HG02588 (cell line): ENCODE measurements at regions not wholly inside any gene's neighbourhood (a gene's known extent, or its start where the extent isn't known, plus 50 kb on each side); places are given as distances from the start of the nearest gene placed in this dataset.
"Not testable (repeated sequence)": the region's sequence is repeated elsewhere in the genome, so short reads cannot be mapped to it uniquely, and the experiment has no call there.

Experiments
- ATAC-seq: cut with Tn5 transposase; IDR thresholded peaks from one replicate; pipeline ENCODE4 v1.9.1; 2021; ENCODE audit warnings: mild to moderate bottlenecking, moderate library complexity; ENCODE audit not compliant: unreplicated experiment

DNA sequence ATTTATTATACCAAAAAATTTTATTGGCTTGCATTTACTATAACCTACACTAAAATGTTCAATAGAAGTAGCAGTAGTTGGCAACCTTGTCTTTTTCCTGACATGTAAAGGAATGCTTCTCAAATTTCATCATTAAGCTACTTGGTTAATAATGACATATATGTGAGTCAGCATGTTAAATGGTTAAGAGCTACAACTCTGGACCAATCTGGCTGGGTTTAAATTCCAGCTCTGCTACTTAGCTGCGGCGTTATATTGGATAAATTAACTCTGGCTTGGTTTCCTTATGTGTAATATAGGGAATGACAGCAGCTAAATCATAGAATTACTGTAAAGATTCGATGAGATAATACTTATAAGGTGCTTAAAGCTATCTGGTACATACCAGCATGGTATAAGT lies 53.7 kb upstream of the OTOGL start:
- ATAC-seq = no peak

DNA sequence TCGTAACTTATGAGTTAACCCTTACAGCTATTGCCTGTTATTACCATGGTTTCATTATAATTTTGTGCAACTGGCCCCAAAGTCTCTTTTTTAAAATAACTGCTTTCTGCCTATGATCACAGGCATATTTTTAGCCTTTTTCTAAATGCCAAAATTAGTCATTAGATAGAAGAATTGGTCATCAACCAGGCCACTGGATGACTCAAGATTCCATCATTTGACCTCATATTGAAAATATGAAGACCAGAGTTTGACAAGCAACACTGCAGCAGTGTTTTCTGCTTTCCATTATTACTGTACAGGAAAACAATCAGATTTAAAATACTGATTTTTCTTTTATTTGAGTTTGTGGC lies 54.7 kb upstream of the OTOGL start:
- no peak for ATAC-seq

DNA sequence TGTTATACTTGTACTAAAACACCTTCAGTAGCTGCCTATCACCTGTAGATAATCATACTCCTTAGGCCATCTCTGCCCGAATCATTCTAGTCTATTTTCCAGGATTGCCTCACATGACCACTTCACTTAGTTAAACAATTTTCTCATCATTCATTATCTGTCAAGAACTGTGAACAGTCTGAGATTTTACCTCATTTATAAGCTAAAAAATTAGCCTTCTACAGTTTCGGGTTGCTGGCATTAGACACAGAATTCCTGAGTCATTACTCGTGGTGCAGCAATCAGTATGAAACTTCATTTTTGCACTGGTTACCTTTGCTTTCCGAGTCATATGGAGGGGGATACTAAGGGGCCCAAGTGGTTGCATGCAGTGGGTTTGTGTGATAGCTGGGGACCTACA lies 57.6 kb upstream of the OTOGL start:
- no peak for ATAC-seq

DNA sequence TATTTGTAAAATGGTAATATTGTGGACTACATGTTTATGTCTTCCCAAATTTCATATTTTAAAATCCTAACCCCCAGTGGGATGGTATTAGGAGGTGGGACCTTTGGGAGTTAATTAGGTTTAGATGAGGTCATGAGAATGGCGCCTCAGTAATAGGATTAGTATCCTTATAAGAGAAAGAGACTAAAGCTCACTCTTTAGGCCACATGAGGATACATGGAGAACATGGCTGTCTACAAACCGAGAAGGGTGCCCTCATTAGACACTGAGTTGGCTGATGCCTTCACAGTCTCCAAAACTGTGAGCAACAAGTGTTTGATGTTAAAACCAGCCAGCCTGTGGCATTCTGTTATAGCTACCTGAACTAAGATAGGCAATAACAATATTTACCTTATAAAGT lies 58.3 kb upstream of the OTOGL start:
- no peak for ATAC-seq

DNA sequence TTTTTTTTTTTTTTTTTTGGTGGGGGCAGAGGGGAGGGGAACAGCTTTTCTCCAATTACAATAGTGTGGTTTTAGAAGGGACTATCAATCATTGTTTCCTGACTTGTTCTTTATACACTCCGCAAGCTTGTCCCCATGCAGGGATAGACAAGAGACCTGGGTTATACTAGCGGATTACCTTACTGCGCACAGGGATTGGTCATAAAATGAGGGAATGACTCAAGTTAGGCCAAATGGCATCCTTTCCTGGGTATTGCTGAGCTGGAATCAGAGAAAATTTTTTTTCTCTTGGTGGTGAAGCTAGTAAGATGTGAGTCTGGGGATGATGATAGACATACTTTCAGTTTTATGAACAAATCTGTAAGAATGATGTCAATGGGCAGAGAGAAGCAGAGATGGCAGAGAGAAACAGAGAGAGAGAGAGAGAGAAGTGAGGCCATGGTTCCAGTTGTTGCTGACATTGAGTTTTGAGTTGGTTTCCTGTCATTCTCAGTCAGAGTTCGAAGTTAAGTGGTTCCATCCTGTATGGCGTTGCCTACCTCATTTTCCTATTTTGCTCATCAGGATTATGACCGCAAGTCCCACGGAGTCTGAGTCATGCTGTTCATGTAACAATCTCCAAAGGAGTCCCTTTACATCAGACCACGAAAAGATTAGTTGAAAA lies 59.1 kb upstream of the OTOGL start:
- ATAC-seq = no peak

DNA sequence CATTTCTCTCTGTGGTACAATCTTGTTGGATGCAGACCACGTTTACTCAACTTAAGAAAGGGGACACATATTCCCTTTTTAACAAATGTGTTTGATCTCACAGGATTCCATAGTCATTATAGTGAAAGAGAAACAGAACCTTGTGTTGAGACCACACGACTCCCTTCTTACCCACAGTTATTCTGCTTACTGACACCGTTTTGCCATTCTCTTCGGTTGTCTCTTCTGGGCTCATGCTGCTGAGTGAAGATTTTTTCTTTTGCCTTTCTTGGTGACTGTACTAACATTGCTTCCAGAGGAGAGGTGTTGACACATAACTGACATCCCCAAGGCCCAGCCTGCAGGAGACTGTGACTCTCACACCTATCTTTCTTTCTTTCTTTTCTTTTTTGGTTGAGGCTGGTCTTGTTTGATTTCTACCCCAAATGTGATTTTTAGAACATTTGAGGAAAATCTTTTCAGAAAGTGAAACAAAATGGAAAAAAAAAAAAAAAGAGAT lies 61.2 kb upstream of the OTOGL start:
- no peak for ATAC-seq

DNA sequence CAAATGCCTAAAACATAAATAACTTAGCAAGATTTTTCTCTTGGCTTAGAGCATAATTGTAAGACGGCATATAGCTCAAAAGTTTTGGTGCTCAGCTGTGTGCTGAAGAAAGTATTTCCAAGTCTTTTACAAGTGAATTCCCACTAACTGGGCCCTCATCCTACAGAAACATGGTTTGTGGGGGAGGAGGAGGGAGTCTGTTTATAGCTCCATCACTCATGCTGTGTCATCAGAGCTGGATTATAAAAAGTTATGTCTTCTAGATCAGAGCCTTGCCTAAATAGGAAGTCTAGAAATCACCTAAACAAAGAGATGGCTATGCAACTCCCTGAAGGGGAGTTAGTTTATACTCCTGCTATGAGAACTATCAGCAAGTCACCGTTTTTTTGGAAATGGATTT lies 65.9 kb upstream of the OTOGL start:
- ATAC-seq = no peak

DNA sequence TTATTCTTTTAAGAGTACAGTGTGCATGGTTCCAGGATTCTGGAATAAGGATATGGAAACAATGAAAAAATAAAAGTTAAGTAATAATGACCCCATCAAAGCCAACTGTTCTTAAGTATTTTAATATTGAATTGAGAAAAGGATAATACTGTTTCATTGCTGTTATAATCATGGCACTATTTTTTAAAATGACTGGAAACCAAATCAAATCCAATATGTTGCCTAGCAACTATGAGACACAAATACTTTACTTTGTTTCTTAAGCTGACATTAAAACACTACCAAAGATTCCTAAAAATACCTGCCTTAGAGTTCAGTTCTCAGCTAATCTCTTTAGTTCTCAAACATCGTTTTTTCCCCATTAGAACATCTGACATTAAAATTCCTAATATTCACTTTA lies 66.4 kb upstream of the OTOGL start:
- no peak for ATAC-seq

DNA sequence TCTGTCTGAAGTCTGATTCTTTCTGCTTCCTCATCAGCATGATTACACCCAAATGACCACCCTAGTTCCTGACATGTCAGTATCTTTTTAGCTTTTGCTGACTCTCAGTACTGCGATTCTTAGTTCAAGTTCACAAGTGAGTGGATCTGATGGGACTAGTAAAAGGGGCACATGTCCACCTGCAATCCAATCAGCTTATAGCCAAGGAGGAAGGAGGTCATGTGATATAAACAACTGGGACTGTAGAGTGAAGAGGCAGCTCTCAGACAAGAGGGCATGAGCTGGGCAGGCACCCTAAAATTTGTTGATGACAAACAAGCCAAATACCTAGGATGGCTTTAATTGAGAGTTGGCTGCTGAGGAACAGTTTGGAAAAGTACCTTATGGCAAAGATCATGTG lies 68.1 kb upstream of the OTOGL start:
- ATAC-seq = no peak

DNA sequence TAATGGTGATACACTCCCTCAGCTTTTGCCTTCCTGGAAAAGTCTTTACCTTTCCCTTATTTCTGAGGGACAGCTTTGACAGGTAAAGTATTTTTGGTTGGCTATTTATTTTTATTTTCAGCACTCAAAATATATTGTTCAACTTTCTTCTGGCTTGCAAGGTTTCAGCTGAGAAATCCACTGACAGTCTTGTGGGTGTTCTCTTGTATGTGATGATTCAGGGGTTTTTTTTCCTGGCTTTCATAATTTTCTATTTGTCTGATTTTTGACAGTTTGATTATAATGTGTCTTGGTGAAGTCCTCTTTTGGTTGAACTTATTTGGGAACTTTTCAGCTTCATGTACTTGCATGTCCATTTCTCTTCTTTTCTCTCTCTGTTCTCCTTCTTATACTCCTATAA lies 73.7 kb upstream of the OTOGL start:
- no peak for ATAC-seq

DNA sequence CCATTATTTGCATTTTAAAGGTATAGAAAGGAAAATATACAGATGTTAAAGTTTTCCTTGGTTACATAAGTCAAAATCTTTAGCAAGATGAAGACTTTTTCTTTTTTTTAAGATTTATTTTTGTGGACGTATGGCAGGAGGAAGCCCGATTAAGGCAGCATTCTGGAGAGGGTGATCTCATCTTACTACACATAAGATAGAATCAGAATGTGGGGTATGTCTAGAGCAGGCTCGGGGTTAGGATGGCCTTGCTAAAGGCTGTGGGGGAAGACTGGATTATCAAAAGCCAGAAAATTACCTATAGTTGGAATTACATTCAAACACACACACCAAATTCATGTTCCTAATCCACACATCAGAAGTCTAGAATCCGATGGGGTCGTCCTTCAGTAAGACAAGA lies 79.6 kb upstream of the OTOGL start:
- ATAC-seq = no peak

DNA sequence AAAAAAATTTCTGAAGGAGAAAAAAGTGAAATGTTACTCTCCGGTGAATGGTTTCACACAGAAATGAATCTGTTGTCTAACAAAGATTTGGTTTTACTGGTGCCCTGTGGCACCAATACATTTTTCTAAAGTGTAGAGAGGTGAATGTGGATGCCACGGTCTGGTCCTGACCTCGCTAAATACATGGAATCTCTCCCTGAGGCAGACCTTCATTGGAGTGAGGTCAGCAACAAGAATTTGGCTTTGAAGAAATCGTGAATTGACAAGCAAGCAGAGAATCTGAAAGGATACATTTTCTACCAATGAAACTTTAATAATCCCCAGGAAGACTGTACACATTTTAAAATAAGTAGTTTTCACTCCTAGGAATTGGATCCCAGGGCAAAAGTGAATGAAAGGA lies 81.2 kb upstream of the OTOGL start:
- no peak for ATAC-seq

DNA sequence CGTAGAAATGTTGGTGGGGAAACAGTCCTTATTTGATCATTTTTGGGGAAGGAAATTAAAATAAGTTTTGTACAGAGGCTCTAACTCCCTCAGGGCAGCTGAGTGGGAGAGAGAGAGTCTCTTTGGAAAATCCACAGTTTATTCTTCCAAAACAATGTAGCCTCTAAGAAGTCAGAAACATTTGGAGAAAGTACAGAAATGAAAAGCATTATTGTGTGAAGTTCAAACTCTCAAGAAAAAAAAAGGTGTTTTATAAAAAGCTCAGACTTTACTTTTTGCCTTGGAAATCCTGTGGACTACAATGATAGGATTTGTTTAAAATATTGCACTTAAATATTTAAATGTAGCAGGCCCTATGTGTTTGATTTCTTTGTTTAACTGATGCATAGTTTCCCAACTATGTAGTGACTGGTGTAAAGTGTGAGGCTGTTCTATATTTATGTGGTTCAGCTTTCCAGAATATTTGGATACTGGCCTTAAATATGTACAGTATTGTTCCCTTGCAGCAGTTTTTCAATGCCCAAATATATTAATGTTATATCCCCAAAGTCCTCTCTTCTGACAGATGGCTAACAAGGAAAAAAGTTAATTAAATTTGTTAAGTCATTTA lies 82.0 kb upstream of the OTOGL start:
- ATAC-seq = no peak

DNA sequence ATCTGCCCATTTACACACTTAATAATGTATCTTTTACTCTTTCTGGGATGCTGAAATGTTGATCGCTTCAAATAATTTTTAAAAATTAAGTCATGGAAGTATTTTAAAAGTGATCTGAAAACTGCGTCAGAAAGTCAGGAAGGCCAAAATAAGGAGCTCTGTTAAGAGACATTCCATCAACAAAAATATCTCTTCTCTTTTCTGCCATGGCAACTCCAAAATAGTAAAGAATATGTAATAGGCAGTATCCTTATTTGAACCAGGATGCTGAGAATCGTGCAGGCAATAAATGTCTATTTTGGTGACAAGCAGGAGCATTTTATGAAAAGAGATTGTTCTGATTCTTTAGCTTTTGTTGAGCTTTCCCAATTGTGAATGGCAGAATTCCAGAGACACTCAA lies 81.8 kb upstream of the PPP1R12A start:
- no peak for ATAC-seq

DNA sequence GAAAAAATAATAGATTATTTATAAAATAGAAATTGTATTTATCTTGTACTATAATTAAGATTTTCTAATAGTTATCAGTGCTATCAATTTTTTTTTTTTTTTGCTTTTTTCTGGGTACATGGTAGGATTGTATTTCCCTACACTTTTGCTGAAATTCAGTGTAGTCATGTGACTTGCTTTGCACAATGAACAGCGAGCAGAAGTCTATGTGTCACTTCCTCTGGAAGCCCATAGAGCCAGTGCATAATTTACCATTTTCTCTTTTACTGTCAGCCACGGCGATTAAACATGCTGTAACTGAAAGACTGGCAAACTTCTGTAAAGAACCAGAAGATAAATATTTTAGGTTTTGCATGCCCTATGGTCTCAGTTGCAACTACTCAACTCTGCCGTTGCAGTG lies 80.8 kb upstream of the PPP1R12A start:
- no peak for ATAC-seq

DNA sequence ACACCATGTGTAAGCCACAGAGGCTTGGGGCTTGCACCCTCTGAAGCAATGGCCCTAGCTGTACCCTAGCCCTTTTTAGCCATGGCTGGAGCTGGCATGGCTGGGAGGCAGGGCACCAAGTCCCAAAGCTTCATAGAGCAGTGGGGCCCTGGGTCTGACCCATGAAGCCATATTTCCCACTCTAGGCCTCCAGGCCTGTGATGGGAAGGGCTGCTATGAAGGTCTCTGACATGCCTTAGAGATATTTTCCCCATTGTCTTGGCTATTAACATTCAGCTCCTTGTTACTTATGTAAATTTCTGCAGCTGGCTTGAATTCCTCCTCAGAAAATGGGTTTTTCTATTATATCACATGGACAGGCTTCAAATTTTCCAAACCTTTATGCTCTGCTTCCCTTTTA lies 68.8 kb upstream of the PPP1R12A start:
- ATAC-seq = not testable (repeated sequence)

DNA sequence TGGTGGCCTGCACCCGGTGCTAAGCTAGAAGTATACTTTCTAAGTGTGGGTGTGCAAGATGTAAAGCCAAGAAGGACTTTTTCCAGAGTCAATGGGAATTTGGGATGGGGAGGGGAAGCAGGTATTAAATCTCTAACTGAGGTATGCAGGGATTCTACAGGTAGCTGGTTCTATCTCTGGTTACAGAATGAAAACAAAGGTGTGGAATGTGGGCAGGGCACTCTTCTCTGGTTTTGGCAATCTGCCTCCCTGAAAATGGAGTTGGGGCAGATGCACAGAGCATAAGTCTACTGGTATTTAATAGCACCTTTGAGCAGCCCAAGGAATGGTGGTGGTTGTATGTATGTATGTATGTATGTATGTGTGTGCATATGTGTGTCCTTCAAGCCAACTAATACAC lies 66.7 kb upstream of the PPP1R12A start:
- ATAC-seq = no peak

DNA sequence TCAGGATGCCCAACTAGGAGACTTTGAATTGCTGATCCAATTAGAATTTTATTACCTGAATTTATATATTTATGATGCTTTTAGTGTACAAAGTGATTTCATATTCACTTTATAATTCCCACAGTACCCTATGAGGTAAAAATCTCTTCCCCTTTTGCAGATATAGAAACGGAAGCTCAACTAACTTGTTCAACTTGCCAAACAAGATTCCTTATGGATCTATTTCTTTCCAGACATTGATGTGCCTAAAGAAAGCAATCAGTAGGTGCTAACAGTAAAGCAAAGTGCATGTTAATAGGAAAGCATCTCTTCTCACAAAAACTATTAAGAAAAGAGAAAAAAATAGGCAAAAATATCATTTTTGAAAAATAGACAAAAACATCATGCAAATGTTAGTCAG lies 65.9 kb upstream of the PPP1R12A start:
- no peak for ATAC-seq

DNA sequence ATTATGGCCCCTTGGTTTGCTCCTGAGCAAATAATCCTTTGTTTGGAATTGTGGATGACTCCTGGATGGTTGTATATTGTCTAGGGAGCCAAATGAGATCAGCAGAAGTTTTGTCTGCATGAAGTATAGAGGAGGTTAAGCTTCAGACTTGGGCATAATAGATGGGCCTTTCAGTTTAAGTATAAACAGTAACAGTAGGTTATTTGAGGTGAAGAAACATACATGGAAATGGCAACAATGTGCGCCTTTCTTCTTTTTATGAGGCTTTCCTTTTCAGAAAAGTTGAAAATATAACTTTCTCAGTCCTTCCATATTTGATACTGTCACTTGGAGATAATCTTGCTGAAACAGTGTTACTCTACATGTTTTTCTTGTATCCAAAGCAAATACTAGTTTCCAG lies 63.7 kb upstream of the PPP1R12A start:
- ATAC-seq = no peak

DNA sequence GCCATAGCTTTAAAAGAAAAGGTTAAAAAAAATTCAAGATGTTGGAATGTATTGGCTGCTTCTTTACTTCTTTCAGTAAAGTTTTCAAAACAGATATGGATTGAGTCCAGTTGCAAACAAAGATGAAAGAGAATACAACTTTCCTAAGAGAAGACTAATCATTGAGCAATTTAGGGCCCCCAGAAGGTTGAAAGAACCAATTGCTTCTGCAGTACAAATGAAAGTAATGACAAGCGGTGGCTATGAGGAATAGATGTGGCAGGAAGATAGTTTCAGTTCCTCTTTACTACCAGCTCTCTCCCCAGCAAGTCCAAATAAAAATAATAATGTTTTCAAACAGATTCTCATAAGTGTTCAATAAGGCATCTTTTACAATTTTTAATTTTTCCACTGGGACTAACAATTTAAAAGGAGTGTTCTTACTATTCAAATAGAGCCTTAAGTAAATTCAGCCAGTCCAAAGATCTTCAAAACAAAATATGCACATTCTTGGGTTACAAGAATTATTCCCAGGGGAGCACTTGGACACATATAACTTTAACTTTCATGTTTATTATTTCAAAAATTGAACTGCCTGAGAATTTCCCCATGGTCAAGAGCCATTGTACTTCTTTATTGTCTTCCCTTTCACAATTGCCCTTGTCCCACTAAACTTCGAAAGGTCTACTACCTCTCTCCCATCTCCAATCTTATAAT lies 62.3 kb upstream of the PPP1R12A start:
- ATAC-seq = peak; percentile 99

DNA sequence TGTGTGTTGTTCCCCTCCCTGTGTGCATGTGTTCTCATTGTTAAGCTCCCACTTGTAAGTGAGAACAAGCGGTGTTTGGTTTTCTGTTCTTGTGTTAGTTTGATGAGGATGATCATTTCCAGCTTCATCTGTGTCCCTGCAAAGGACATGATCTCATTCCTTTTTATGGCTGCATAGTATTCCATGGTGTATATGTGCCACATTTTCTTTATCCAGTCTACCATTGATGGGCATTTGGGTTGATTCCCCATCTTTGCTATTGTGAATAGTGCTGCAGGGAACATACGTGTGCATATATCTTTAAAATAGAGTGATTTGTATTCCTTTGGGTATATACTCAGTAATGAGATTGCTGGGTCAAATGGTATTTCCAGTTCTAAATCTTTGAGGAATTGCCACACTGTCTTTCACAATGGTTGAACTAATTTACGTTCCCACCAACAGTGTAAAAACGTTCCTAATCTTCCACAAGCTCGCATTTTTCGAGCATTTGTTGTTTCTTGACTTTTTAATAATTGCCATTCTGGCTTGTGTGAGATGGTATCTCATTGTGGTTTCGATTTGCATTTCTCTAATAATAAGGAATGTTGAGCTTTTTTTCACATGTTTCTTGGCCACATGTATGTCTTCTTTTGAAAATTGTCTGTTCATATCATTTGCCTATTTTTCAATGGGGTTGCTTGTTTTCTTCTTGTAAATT lies 60.6 kb upstream of the PPP1R12A start:
- ATAC-seq = not testable (repeated sequence)
